Activated T-helper 17 cell treated with anti-CD3 and anti-CD28 coated beads, Interleukin-2, amount 50 U/mL, for 72 hours (primary cell): ENCODE measurements at regions not wholly inside any gene's neighbourhood (a gene's known extent, or its start where the extent isn't known, plus 50 kb on each side); places are given as distances from the start of the nearest gene placed in this dataset.

Experiments
- ATAC-seq: fragments of 150-1000 bp; cut with Tn5 transposase; replicated peaks from 2 replicates; pipeline ENCODE4 v1.10.0; 2021; ENCODE audit warnings: mild to moderate bottlenecking, moderate library complexity
- H3K27ac Mint-ChIP-seq: one replicate; pipeline ENCODE4 v1.8.0; 2022; ENCODE audit warnings: mixed read lengths
- H3K27me3 Mint-ChIP-seq: one replicate; pipeline ENCODE4 v1.8.0; 2022; ENCODE audit warnings: mixed read lengths
- H3K36me3 Mint-ChIP-seq: one replicate; pipeline ENCODE4 v1.8.0; 2022; ENCODE audit warnings: low read depth, mild to moderate bottlenecking, mixed read lengths
- H3K4me1 Mint-ChIP-seq: one replicate; pipeline ENCODE4 v1.8.0; 2022; ENCODE audit warnings: mixed read lengths
- H3K4me3 Mint-ChIP-seq: one replicate; pipeline ENCODE4 v1.8.0; 2022; ENCODE audit warnings: mild to moderate bottlenecking, mixed read lengths
- H3K9me3 Mint-ChIP-seq: one replicate; pipeline ENCODE4 v1.8.0; 2022; ENCODE audit warnings: mixed read lengths

- Mint-ChIP-seq H3K4me3 (no peak overlapping the region), H3K4me1 (peaks cover 6% of the 10 kb centered on the region), H3K9me3 (no peaks in the 10 kb centered on the region), H3K27ac (no peak overlapping the region), H3K36me3 (no peaks in the 10 kb centered on the region), H3K27me3 (peaks cover 17% of the 10 kb centered on the region)
- ATAC-seq = no peak
Measured at GRCh38 chr1:8139941-8140340, 113.8 kb upstream of the ERRFI1 start.

DNA sequence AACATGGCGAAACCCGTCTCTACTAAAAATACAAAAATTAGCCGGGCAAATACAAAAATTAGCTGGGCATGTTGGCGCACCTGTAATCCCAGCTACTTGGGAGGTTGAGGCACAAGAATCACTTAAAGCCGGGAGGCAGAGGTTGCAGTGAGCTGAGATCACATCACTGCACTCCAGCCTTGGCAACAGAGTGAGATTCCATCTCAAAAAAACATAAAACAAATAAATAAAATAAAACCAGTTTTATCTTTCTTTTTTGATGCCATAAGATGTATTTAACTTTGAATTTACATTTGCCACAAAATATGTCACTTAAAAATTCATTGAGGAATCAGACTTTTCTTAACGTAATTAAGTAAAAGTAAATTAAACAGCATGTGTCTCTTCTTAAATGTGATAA is 113.3 kb upstream of the ERRFI1 start:
- Mint-ChIP-seq H3K27ac (no peak overlapping the region), H3K27me3 (peaks cover 20% of the 10 kb centered on the region), H3K4me1 (peaks cover 6% of the 10 kb centered on the region), H3K9me3 (no peaks in the 10 kb centered on the region), H3K36me3 (no peaks in the 10 kb centered on the region), H3K4me3 (no peak overlapping the region)
- no peak for ATAC-seq

DNA sequence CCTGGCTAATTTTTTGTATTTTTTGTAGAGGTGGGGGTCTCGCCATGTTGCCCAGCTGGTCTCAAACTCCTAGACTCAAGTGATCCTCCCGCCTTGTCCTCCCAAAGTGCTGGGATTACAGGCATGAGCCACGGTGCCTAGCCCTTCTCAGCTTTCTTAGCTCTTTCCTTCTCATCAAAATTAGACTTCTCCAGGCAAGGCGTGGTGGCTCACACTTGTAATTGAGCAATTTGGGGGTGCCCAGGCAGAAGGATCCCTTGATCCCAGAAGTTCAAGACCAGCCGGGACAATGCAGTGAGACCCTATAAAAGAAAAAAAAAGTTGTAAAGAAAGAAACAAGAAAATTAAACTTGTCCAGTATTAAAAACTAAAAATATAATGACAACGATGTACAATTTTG is 112.6 kb upstream of the ERRFI1 start:
- Mint-ChIP-seq H3K4me3 (no peak overlapping the region), H3K27ac (no peak overlapping the region), H3K27me3 (peaks cover 18% of the 10 kb centered on the region), H3K9me3 (no peaks in the 10 kb centered on the region), H3K4me1 (no peaks in the 10 kb centered on the region), H3K36me3 (no peaks in the 10 kb centered on the region)
- no peak for ATAC-seq

- Mint-ChIP-seq H3K36me3 (no peaks in the 10 kb centered on the region), H3K9me3 (no peaks in the 10 kb centered on the region), H3K27ac (no peak overlapping the region), H3K27me3 (peaks cover 22% of the 10 kb centered on the region), H3K4me1 (no peaks in the 10 kb centered on the region), H3K4me3 (no peak overlapping the region)
- ATAC-seq = no peak
Measured at GRCh38 chr1:8137481-8138244, 111.6 kb upstream of the ERRFI1 start.

DNA sequence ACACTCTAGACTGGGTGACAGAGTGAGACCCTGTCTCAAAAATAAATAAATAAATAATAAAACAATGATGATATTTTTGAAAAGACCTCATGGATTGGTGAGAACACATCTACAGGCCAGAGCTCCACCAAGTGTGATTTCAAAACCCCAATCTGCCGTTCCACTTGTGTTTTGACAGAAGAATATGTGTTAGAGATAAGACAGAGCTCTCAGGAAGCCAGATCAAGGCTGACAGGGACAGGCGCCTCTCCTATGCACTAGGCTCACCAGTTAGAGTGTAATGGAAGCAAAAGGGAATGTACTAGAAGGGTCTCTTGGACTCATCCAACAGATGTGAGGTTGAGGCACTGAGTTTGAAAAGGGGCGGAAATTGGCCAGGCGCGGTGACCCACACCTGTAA is 110.7 kb upstream of the ERRFI1 start:
- H3K4me1 Mint-ChIP-seq = no peaks in the 10 kb centered on the region
- ATAC-seq = no peak
- H3K9me3 Mint-ChIP-seq = no peaks in the 10 kb centered on the region
- no peak overlapping the region for H3K27ac Mint-ChIP-seq
- no peak overlapping the region for H3K4me3 Mint-ChIP-seq
- H3K36me3 Mint-ChIP-seq = no peaks in the 10 kb centered on the region
- H3K27me3 Mint-ChIP-seq = peaks cover 22% of the 10 kb centered on the region

- no peaks in the 10 kb centered on the region for H3K9me3 Mint-ChIP-seq
- no peaks in the 10 kb centered on the region for H3K4me1 Mint-ChIP-seq
- no peak overlapping the region for H3K4me3 Mint-ChIP-seq
- no peak for ATAC-seq
- H3K36me3 Mint-ChIP-seq = no peaks in the 10 kb centered on the region
- H3K27ac Mint-ChIP-seq = no peak overlapping the region
- H3K27me3 Mint-ChIP-seq = peaks cover 22% of the 10 kb centered on the region
Measured at GRCh38 chr1:8135250-8135649, 109.1 kb upstream of the ERRFI1 start.

DNA sequence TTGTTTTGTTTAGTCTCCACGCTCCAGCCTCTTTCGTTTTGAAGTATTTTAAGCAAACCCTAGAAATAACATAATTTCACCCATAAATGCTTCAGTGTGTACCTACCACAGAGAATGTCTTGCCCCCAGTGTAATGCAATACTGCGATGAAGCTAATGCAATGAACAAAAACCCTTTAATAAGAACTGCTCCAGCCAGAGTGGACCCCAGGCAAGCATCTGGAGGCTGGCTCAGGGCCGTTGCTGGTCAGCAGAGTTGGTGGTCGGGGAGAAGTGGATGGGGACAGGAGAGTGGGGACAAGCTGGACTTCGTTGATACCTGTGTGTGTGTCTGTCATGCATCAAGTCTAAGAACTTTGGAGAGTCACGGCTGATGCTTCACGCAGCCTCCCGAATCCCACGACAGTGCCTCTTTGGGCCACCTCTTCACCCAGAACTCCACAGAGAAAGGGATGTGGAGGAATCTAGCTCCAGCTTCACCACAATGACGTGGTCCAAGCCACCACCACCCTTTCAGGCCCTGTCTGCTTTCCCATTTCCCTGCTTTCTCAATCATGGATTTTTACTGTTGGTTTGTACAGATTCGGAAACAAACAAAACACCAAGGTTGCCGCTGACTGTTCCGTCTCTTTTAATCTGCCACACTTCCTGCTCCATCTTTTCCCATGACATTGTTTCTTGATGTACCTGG is 108.6 kb upstream of the ERRFI1 start:
- H3K27me3 Mint-ChIP-seq = peaks cover 22% of the 10 kb centered on the region
- ATAC-seq = no peak
- no peaks in the 10 kb centered on the region for H3K9me3 Mint-ChIP-seq
- no peak overlapping the region for H3K27ac Mint-ChIP-seq
- no peak overlapping the region for H3K4me3 Mint-ChIP-seq
- no peaks in the 10 kb centered on the region for H3K4me1 Mint-ChIP-seq
- H3K36me3 Mint-ChIP-seq = no peaks in the 10 kb centered on the region

GRCh38 chr1:8133657-8134430 is 107.7 kb upstream of the ERRFI1 start:
- no peaks in the 10 kb centered on the region for H3K36me3 Mint-ChIP-seq
- no peaks in the 10 kb centered on the region for H3K4me1 Mint-ChIP-seq
- H3K27ac Mint-ChIP-seq = no peak overlapping the region
- H3K4me3 Mint-ChIP-seq = no peak overlapping the region
- no peaks in the 10 kb centered on the region for H3K9me3 Mint-ChIP-seq
- peaks cover 22% of the 10 kb centered on the region for H3K27me3 Mint-ChIP-seq
- no peak for ATAC-seq

DNA sequence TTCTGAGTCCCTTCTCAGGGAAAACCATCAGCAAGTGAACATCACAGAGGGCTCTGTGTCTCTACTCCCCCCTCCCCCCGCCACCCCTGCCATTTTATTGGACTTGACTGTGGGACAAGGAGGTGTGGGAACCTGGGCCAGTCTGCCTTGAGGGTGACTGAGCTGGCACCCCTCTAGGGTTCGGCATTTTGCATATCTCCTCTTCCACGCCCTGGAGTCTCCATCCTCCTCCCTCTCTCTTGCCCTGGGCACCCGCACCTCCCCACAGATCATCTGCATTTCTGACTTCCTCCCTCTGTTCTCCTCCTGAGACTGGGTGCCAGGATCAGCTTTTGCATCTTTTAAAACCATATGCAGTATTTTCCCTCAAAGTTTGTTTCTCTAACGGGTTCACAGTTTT is 107.1 kb upstream of the ERRFI1 start:
- H3K9me3 Mint-ChIP-seq = no peaks in the 10 kb centered on the region
- no peak overlapping the region for H3K27ac Mint-ChIP-seq
- ATAC-seq = no peak
- H3K4me3 Mint-ChIP-seq = no peak overlapping the region
- H3K36me3 Mint-ChIP-seq = no peaks in the 10 kb centered on the region
- no peaks in the 10 kb centered on the region for H3K4me1 Mint-ChIP-seq
- peaks cover 22% of the 10 kb centered on the region for H3K27me3 Mint-ChIP-seq

DNA sequence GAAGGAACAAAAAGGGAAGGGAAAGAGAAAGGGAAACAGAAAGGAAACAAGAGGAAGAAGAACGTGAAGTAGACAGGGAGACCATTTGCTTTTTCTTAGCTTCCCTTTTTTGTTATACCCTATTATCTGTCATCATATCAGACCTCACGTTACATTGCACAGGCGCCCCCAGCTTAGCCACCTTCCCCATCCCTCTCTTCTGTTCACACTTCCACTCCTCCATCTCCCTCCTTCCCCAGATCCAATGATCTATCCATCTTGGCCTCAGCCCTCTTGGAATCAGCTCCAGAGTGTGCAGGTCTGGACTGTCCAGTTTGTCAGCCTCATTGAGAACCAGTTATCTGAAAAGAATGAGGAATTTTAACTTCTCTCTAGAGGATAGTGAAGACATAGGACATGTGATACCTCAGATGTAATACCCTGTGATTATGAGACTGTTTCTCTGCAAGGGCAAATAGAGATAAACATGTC is 101.1 kb upstream of the ERRFI1 start:
- peaks cover 4% of the 10 kb centered on the region for H3K27me3 Mint-ChIP-seq
- H3K4me1 Mint-ChIP-seq = no peaks in the 10 kb centered on the region
- no peaks in the 10 kb centered on the region for H3K9me3 Mint-ChIP-seq

DNA sequence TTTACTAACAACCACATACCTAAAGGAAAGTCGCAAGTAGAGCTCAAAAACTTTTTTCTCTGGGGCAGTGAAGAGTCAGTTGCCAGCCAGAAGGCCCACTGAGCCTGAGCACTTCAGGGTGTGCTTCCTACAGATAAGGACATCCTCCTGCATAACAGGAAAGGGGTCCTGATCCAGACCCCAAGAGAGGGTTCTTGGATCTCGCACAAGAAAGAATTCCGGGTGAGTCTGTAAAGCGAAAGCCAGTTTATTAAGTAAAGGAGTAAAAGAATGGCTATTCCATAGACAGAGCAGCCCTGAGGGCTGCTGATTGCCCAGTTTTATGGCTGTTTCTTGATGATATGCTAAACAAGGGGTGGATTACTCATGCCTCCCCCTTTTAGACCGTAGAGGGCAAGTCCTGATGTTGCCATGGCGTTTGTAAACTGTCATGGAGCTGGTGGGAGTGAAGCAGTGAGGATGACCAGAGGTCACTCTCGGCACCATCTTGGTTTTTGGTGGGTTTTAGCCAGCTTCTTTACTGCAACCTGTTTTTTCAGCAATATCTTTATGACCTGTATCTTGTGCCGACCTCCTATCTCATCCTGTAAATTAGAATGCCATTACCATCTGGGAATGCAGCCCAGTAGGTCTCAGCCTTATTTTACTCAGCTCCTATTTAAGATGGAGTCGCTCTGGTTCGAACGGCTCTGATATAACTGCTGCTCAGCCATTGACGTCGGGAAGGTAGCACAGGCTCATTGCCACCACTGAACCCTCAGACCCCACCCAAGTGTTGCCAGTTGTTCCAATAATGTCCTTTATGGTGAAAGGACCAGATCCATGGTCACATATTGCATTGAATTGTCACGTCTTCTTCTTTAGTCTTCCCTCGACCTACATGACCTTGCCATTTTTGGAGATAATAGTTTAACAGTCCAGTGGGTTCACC is 96.6 kb upstream of the ERRFI1 start:
- H3K9me3 Mint-ChIP-seq = no peaks in the 10 kb centered on the region
- H3K27ac Mint-ChIP-seq = no peak overlapping the region
- peaks cover 7% of the 10 kb centered on the region for H3K27me3 Mint-ChIP-seq
- ATAC-seq = no peak
- H3K36me3 Mint-ChIP-seq = no peaks in the 10 kb centered on the region
- H3K4me3 Mint-ChIP-seq = no peak overlapping the region
- no peaks in the 10 kb centered on the region for H3K4me1 Mint-ChIP-seq

More for the DNA sequence above, 101.1 kb upstream of the ERRFI1 start:
- H3K36me3 Mint-ChIP-seq = no peaks in the 10 kb centered on the region
- ATAC-seq = no peak
- H3K27ac Mint-ChIP-seq = no peak overlapping the region
- H3K4me3 Mint-ChIP-seq = no peak overlapping the region

GRCh38 chr1:8122160-8122476 is 96.0 kb upstream of the ERRFI1 start:
- no peak overlapping the region for H3K27ac Mint-ChIP-seq
- peaks cover 7% of the 10 kb centered on the region for H3K27me3 Mint-ChIP-seq
- no peak for ATAC-seq
- no peak overlapping the region for H3K4me3 Mint-ChIP-seq
- H3K36me3 Mint-ChIP-seq = no peaks in the 10 kb centered on the region
- H3K9me3 Mint-ChIP-seq = no peaks in the 10 kb centered on the region
- no peaks in the 10 kb centered on the region for H3K4me1 Mint-ChIP-seq

DNA sequence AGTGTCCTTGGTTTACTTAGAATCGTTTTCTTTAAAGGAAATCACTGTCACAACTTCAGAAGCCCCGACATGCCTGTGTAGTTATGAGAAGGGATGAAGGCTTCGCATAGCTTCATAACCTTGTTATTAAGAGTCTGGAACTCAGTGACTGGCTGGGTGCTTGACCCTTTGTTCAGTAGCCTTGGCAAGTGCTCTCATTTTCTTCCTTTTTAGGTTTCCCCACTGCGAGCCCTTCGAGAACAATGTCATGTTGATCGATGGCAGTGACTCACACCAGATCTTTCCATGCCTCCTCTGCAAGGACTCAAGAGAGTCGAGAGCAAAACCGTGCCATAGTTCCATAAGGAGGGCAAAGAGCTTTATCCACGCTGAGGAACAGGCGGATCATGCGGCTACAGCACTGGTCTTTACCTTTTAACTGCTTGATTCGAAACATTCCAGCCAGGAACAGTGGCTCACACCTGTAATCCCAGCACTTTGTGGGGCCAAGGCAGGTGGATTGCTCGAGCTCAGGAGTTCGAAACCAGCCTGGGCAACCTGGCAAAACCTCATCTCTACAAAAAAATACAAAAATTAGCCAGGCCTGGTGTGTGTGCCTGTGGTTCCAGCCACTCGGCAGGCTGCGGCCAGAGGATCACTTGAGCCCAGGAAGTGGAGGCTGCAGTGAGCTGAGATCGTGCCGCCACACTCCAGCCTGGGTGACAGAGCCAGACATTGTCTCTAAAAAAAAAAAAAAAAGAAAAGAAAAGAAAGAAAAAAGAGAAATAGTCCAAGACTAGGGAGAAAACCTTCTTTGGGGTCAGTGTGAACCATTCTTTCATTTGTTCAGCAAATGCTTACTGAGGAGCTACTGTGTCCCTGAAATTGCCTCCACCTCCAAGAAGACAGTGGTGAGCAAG is 95.4 kb upstream of the ERRFI1 start:
- Mint-ChIP-seq H3K36me3 (no peaks in the 10 kb centered on the region), H3K9me3 (no peaks in the 10 kb centered on the region), H3K27me3 (peaks cover 7% of the 10 kb centered on the region), H3K4me1 (no peaks in the 10 kb centered on the region), H3K27ac (no peak overlapping the region), H3K4me3 (no peak overlapping the region)
- ATAC-seq = no peak
